Esophagus squamous epithelium (tissue), 5 donors: ENCODE measurements at regions not wholly inside any gene's neighbourhood (a gene's known extent, or its start where the extent isn't known, plus 50 kb on each side); places are given as distances from the start of the nearest gene placed in this dataset.

Experiments
- DNase-seq: peaks from one replicate; lab custom pipeline; 2025; lab: John Stamatoyannopoulos, UW
- H3K27ac ChIP-seq, 4 donors: fragments of 200-600 bp; sonication (generic); one replicate each; pipeline ENCODE4 v1.5.1; 2016 to 2019; ENCODE audit warnings: mild to moderate bottlenecking in 1 of 4
- H3K27me3 ChIP-seq, 4 donors: fragments of 200-600 bp; sonication (generic); 1 replicate in 3 of 4; 2 replicates in 1 of 4; pipeline versions ENCODE4 v1.5.1 to v1.6.0; 2017 to 2021; ENCODE audit warnings: antibody characterized with exemption in 1 of 4
- H3K36me3 ChIP-seq, 3 donors: fragments of 200-600 bp; sonication (generic); one replicate each; pipeline ENCODE4 v1.5.1; 2016 to 2019
- H3K4me1 ChIP-seq, 3 donors: fragments of 200-600 bp; sonication (generic); one replicate each; pipeline ENCODE4 v1.5.1; 2017 to 2019
- H3K4me3 ChIP-seq, 4 donors: fragments of 200-600 bp; sonication (generic); 1 replicate in 3 of 4; 2 replicates in 1 of 4; pipeline ENCODE4 v1.5.1; 2016 to 2019; ENCODE audit warnings: mild to moderate bottlenecking in 2 of 4, moderate library complexity in 1 of 4
- H3K9me3 ChIP-seq, 3 donors: fragments of 200-600 bp; sonication (generic); one replicate each; pipeline ENCODE4 v1.5.1; 2016 to 2019
- POLR2A ChIP-seq, 4 donors: fragments of 450-650 bp; IDR thresholded peaks; one replicate each; pipeline ENCODE4 v1.6.1; 2017; ENCODE audit warnings: antibody characterized with exemption in 4 of 4, mild to moderate bottlenecking in 4 of 4, moderate library complexity in 3 of 4
- WGBS, 2 donors: methylation state at CpG; one replicate each; pipeline ENCODE4 v1.1.5; 2018; 5-methylcytosine and 5-hydroxymethylcytosine counted together
- intact Hi-C: fragments of 100-400 bp; cut with DNase I; formaldehyde crosslinking; loops from one replicate; pipeline ENCODE4 v1.15.0; 2022
- TF ChIP-seq, protein P1 (sequence below), 6 experiments: fragments of 450-650 bp in 4 of 6; fragments of 200-600 bp in 2 of 6; sonication (generic) in 2 of 6; IDR thresholded peaks; one replicate each; pipeline ENCODE4 v1.5.1; 2016 to 2019; ENCODE audit warnings: antibody characterized with exemption in 6 of 6, mild to moderate bottlenecking in 4 of 6, moderate library complexity in 4 of 6
- donor health status: DM: yes; HTN: yes; CAD: no.

DNA sequence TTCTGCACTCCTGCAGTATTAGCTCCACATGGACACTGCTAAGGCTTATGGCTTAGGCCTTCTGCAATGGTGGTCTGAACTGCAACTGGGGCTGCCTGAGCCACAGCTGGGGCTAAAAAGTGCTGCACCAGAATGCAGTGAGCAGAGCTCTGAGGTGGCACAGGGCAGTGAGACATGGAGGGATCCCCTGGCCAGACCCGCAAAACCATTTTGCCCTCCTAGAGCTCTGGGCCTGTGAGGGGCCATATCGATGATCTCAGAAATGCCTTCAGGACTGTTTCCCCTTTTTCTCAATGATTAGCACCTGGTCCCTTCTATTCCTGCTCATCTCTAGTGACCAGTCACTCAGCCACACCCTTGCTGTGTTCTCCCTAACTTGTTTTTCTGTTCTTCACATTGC is 397.7 kb downstream of the UQCRFS1 start:
- no peak for DNase-seq
- intact Hi-C loops = no loop called here
- Histone ChIP-seq H3K27me3 (no peaks in the 10 kb centered on the region), H3K4me1 (no peaks in the 10 kb centered on the region), H3K4me3 (no peak overlapping the region), H3K27ac (no peak overlapping the region), H3K9me3 (peaks cover 0 to 9% (median 0%) of the 10 kb centered on the region in 3 donors), H3K36me3 (no peaks in the 10 kb centered on the region)
- WGBS, 2 donors = 50 to 63% methylated on average over 2 of the region's 2 CpGs
- no peak for TF ChIP-seq POLR2A (IDR thresholded peaks at IDR 0.05)
- TF ChIP-seq, protein P1, sequence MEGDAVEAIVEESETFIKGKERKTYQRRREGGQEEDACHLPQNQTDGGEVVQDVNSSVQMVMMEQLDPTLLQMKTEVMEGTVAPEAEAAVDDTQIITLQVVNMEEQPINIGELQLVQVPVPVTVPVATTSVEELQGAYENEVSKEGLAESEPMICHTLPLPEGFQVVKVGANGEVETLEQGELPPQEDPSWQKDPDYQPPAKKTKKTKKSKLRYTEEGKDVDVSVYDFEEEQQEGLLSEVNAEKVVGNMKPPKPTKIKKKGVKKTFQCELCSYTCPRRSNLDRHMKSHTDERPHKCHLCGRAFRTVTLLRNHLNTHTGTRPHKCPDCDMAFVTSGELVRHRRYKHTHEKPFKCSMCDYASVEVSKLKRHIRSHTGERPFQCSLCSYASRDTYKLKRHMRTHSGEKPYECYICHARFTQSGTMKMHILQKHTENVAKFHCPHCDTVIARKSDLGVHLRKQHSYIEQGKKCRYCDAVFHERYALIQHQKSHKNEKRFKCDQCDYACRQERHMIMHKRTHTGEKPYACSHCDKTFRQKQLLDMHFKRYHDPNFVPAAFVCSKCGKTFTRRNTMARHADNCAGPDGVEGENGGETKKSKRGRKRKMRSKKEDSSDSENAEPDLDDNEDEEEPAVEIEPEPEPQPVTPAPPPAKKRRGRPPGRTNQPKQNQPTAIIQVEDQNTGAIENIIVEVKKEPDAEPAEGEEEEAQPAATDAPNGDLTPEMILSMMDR (IDR thresholded peaks at IDR 0.05) = no peak

DNA sequence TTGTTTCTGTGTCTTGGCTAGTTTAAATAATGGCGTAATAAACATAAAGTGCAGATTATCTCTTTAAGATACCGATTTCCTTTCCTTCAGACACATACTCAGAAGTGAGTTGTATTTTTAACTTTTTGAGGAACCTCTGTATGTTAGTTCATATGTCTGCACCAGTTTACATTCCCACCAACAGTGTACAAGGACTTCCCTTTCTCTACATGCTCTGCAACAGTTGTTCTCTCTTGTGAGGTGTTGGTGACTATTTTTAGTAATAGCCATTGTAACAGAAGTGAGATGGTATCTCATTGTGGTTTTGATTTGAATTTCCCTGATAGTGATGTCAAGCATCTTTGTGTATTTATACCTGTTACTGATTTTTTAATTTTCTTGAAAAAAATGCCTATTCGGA is 418.6 kb downstream of the UQCRFS1 start:
- H3K27ac ChIP-seq = no peak overlapping the region
- H3K27me3 ChIP-seq = peaks cover 0 to 37% (median 0%) of the 10 kb centered on the region in 4 donors
- DNase-seq = no peak
- H3K4me1 ChIP-seq = no peaks in the 10 kb centered on the region
- 62 to 73% methylated on average over 3 of the region's 3 CpGs for WGBS, 2 donors
- H3K4me3 ChIP-seq = no peak overlapping the region
- TF ChIP-seq POLR2A (IDR thresholded peaks at IDR 0.05) = no peak
- TF ChIP-seq, protein P1 (IDR thresholded peaks at IDR 0.05) = no peak
- H3K9me3 ChIP-seq = peaks cover 0 to 9% (median 0%) of the 10 kb centered on the region in 3 donors
- H3K36me3 ChIP-seq = no peaks in the 10 kb centered on the region
- intact Hi-C loops = no loop called here

DNA sequence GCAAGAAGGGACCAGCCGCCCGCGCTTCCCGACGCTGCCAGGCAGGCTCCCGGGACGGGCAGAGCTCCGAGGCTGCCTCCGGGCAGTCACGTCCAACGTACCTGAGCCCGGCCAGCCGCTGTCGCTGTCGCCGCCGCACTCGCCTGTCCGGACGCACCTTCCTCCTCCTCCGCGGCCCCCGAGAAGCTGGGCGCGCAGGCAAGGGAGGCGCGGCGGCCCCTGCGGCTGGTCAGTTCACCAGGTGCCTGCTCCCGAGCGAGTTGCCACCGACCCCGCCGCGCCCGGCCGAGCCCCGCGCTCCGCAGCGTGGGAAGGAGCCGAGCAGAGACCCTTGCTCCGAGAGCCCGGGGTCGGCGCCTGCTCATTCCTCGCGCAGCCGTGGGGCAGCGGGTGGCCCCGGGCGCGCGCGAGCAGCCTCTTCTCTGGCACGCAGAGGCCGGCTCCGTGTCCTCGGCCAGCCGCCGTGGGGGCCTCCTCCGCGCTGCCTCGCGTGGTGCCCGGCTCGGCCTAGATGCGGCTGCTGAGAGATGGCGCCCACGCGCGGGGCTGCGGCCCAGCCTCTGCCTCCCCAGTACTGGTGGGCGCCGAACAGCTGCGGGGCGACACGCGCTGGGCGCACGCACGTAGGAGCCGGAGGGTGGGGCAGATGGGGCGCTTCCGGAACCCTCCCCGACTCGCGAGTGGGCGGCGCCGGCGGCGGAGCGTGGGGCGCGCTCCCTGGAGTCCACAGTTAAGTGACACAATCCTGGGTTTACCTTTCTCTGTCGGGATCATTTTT is 419.4 kb downstream of the UQCRFS1 start:
- intact Hi-C loops = no loop called here
- 23 to 29% methylated on average over 3 to 7 of the region's 97 CpGs for WGBS, 2 donors
- H3K4me3 ChIP-seq = peak overlapping the region in 1 of 4 donors; percentile 46
- H3K4me1 ChIP-seq = no peaks in the 10 kb centered on the region
- H3K9me3 ChIP-seq = peaks cover 0 to 9% (median 0%) of the 10 kb centered on the region in 3 donors
- H3K27ac ChIP-seq = no peak overlapping the region
- no peak for DNase-seq
- H3K27me3 ChIP-seq = peaks cover 0 to 37% (median 0%) of the 10 kb centered on the region in 4 donors
- no peaks in the 10 kb centered on the region for H3K36me3 ChIP-seq
- TF ChIP-seq, protein P1 (IDR thresholded peaks at IDR 0.05) = no peak
- no peak for TF ChIP-seq POLR2A (IDR thresholded peaks at IDR 0.05)

DNA sequence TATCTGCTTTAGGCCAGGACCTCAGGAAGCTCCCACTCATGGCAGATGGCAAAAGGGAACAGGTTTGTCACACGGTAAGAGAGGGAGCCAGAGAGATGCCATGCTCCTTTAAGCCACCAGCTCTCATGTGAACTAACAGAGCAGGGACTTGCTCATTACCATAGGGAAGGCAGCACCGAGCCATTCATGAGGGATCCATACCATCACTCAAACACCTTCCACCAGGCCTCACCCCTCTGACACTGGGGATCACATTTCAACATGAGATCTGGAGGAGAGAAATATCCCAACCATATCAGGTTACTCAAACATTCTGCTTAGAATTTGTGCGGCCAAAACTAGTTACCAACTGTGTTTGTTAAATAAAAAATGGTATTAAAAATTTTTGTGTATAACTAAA is 427.0 kb downstream of the UQCRFS1 start:
- 15 to 18% methylated on average over 3 of the region's 3 CpGs for WGBS, 2 donors
- Histone ChIP-seq H3K4me3 (no peak overlapping the region), H3K4me1 (no peaks in the 10 kb centered on the region), H3K36me3 (no peaks in the 10 kb centered on the region), H3K27me3 (no peaks in the 10 kb centered on the region), H3K27ac (no peak overlapping the region), H3K9me3 (peaks cover 0 to 24% (median 0%) of the 10 kb centered on the region in 3 donors)
- DNase-seq = no peak
- intact Hi-C loops = no loop called here
- no peak for TF ChIP-seq POLR2A (IDR thresholded peaks at IDR 0.05)
- TF ChIP-seq, protein P1 (IDR thresholded peaks at IDR 0.05) = no peak

DNA sequence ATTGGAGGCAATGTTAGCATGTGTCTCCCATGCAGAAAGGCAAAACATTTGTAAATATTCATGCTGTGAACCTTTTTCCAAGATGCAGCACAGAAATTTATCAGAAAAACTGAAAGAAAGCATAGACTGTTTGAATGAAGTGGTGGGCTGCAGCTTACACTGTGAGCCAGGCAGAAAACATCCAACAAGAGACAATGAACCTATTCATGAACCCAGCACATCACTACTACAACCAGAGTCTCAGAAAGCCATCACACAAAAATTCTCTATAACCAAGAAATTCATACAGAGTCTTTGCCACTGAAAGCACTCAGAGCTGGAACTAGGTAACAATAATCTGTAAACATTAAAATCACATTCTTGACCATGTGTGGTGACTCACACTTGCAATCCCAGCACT is 448.9 kb downstream of the UQCRFS1 start:
- H3K36me3 ChIP-seq = no peaks in the 10 kb centered on the region
- no peaks in the 10 kb centered on the region for H3K27me3 ChIP-seq
- DNase-seq = no peak
- TF ChIP-seq, protein P1 (IDR thresholded peaks at IDR 0.05) = no peak
- TF ChIP-seq POLR2A (IDR thresholded peaks at IDR 0.05) = no peak
- H3K27ac ChIP-seq = no peak overlapping the region
- intact Hi-C loops = no loop called here
- no peak overlapping the region for H3K4me3 ChIP-seq
- H3K4me1 ChIP-seq = no peaks in the 10 kb centered on the region
- peaks cover 0 to 12% (median 0%) of the 10 kb centered on the region in 3 donors for H3K9me3 ChIP-seq
